ENCODE measurements at regions not wholly inside any gene's neighbourhood (a gene's known extent, or its start where the extent isn't known, plus 50 kb on each side); places are given as distances from the start of the nearest gene placed in this dataset.

- ChIA-PET POLR2A (no interaction called here), CTCF (no interaction called here)
- no peaks in the 10 kb centered on the region for H3K36me3 ChIP-seq (ENCODE audit: control insufficient read depth in 2 of 2, extremely low read depth in 1 of 2, insufficient read depth in 2 of 2, low read length in 2 of 2)
- H3K9ac ChIP-seq (replicated peaks; ENCODE audit: extremely low read depth, insufficient read depth, low read length) = no peak overlapping the region
- H3K4me3 ChIP-seq (replicated peaks in 1 of 3; ENCODE audit: insufficient read depth in 1 of 3, low read depth in 1 of 3, low read length in 3 of 3) = no peak overlapping the region
- DNase-seq (ENCODE audit: low read depth, low spot score) = no peak
- no peaks in the 10 kb centered on the region for H3K79me2 ChIP-seq (ENCODE audit: control insufficient read depth, insufficient read depth, low read length)
- H4K20me1 ChIP-seq (replicated peaks; ENCODE audit: control insufficient read depth, extremely low read depth, insufficient read depth, low read length) = no peaks in the 10 kb centered on the region
- H3K27ac ChIP-seq (ENCODE audit: insufficient read depth, low read depth, low read length) = no peak overlapping the region
- no peak overlapping the region for H3K4me2 ChIP-seq (ENCODE audit: insufficient read depth, low read length)
- no TSS peak for BruUV-seq (replicated peaks)
- no peaks in the 10 kb centered on the region for H3K9me1 ChIP-seq (replicated peaks; ENCODE audit: control insufficient read depth, extremely low read depth, insufficient read depth, low read length)
- no peak overlapping the region for H2AFZ ChIP-seq (ENCODE audit: low read depth, low read length)
- no peaks in the 10 kb centered on the region for H3K4me1 ChIP-seq (ENCODE audit: control insufficient read depth, extremely low read depth, insufficient read depth, low read length)
- no peaks in the 10 kb centered on the region for H3K27me3 ChIP-seq (ENCODE audit: control insufficient read depth in 2 of 2, insufficient read depth in 2 of 2, low read length in 2 of 2)
- H3K9me3 ChIP-seq (replicated peaks; ENCODE audit: control insufficient read depth, insufficient read depth, low read length) = peaks cover 3% of the 10 kb centered on the region
- TF ChIP-seq FOS (IDR thresholded peaks at IDR 0.05; ENCODE audit: borderline replicate concordance, insufficient read depth, low read length) = no peak
- no peak for TF ChIP-seq MAX (IDR thresholded peaks at IDR 0.05; ENCODE audit: insufficient read depth, insufficient read length)
- no peak for TF ChIP-seq POLR2A (IDR thresholded peaks at IDR 0.05; ENCODE audit: low read depth, low read length)
- no peak for TF ChIP-seq EZH2 (IDR thresholded peaks at IDR 0.05; ENCODE audit: borderline replicate concordance, low read depth, low read length, severe bottlenecking)
- no peak for TF ChIP-seq POLR2AphosphoS5 (IDR thresholded peaks at IDR 0.05; ENCODE audit: insufficient read depth, low read depth, low read length)
- TF ChIP-seq CTCF (IDR thresholded peaks at IDR 0.05; ENCODE audit: extremely low read depth in 1 of 2, insufficient read depth in 1 of 2, low read depth in 1 of 2, low read length in 2 of 2) = no peak
- no peak for TF ChIP-seq MYC (IDR thresholded peaks at IDR 0.05; ENCODE audit: low read depth, low read length)
- no peak for TF ChIP-seq JUN (IDR thresholded peaks at IDR 0.05; ENCODE audit: borderline replicate concordance, insufficient read depth, insufficient read length, low read depth)
- no peak for TF ChIP-seq GATA2 (IDR thresholded peaks at IDR 0.05; ENCODE audit: insufficient read depth, insufficient read length, low read depth, low read length)
- FAIRE-seq = no peak
- intact Hi-C loops (cut with micrococcal nuclease) (no loop called here), dilution Hi-C loops (cut with MboI; ENCODE audit: extremely low pct_ligation_motif_present, low sequenced_read_pairs) (no loop called here)
These were observed 1314.6 kb downstream of the TMEM121 start for GRCh38 chr14:106840991-106841390.

Data from endothelial cell of umbilical vein (primary cell).